ENCODE measurements at regions not wholly inside any gene's neighbourhood (a gene's known extent, or its start where the extent isn't known, plus 50 kb on each side); places are given as distances from the start of the nearest gene placed in this dataset.

- no peak for TF ChIP-seq CTCF (IDR thresholded peaks at IDR 0.05; ENCODE audit: low read depth, low read length)
- no peak for TF ChIP-seq EZH2phosphoT487 (IDR thresholded peaks at IDR 0.05; ENCODE audit: low read depth)
Observed at GRCh38 chr14:22232486-22232885, 356.5 kb downstream of the DAD1 start.

Measured in OCI-LY3 (cell line).